HTR-8/SVneo (cell line): ENCODE measurements at regions not wholly inside any gene's neighbourhood (a gene's known extent, or its start where the extent isn't known, plus 50 kb on each side); places are given as distances from the start of the nearest gene placed in this dataset.

Experiments
- DNase-seq: peaks from one replicate; pipeline ENCODE4 v3.0.0; 2011; ENCODE audit warnings: low spot score, mixed read lengths; ENCODE audit not compliant: insufficient read length
- FAIRE-seq: peaks from 2 replicates; lab custom pipeline; 2011; peaks lifted over from hg19 to GRCh38; lab: Jason Lieb, UNC

GRCh38 chr4:152009983-152010709 lies 249.3 kb upstream of the GATB start:
- FAIRE-seq = no peak

GRCh38 chr4:152009031-152009670 lies 248.3 kb upstream of the GATB start:
- no peak for FAIRE-seq

More at GRCh38 chr4:152009983-152010709, 249.3 kb upstream of the GATB start:
- DNase-seq = no peak

GRCh38 chr4:152007111-152007510 lies 246.3 kb upstream of the GATB start:
- DNase-seq = no peak
- no peak for FAIRE-seq

More at GRCh38 chr4:152009031-152009670, 248.3 kb upstream of the GATB start:
- no peak for DNase-seq

- no peak for FAIRE-seq
- DNase-seq = no peak
Measured at GRCh38 chr4:152004801-152005200, 244.0 kb upstream of the GATB start.

- no peak for DNase-seq
- no peak for FAIRE-seq
Measured at GRCh38 chr4:152000518-152000917, 239.7 kb upstream of the GATB start.

GRCh38 chr4:151998723-151999122 lies 237.9 kb upstream of the GATB start:
- DNase-seq = no peak
- no peak for FAIRE-seq

GRCh38 chr4:151997461-151997860 lies 236.7 kb upstream of the GATB start:
- DNase-seq (no peak), FAIRE-seq (no peak)

- DNase-seq (no peak), FAIRE-seq (no peak)
Measured at GRCh38 chr4:151994429-151994828, 233.6 kb upstream of the GATB start.

- no peak for FAIRE-seq
- DNase-seq = no peak
Measured at GRCh38 chr4:151993521-151993920, 232.7 kb upstream of the GATB start.

GRCh38 chr4:151992332-151993154 lies 231.7 kb upstream of the GATB start:
- no peak for FAIRE-seq
- DNase-seq = no peak

- FAIRE-seq (no peak), DNase-seq (no peak)
Measured at GRCh38 chr4:151991884-151992167, 231.0 kb upstream of the GATB start.

- DNase-seq = no peak
- no peak for FAIRE-seq
Measured at GRCh38 chr4:151991001-151991883, 230.4 kb upstream of the GATB start.

- no peak for FAIRE-seq
- DNase-seq = peak; percentile 52
Measured at GRCh38 chr4:151990201-151990600, 229.4 kb upstream of the GATB start.

- DNase-seq (no peak), FAIRE-seq (no peak)
Measured at GRCh38 chr4:151988591-151988990, 227.8 kb upstream of the GATB start.

GRCh38 chr4:151987606-151988005 lies 226.8 kb upstream of the GATB start:
- peak; percentile 4 for FAIRE-seq
- DNase-seq = no peak

- FAIRE-seq = no peak
- no peak for DNase-seq
Measured at GRCh38 chr4:151983854-151984253, 223.0 kb upstream of the GATB start.

GRCh38 chr4:151979819-151980218 lies 219.0 kb upstream of the GATB start:
- DNase-seq = no peak
- FAIRE-seq = no peak

GRCh38 chr4:151968643-151969042 lies 207.8 kb upstream of the GATB start:
- FAIRE-seq (no peak), DNase-seq (no peak)

GRCh38 chr4:151967074-151967473 lies 206.3 kb upstream of the GATB start:
- DNase-seq = no peak
- FAIRE-seq = no peak

- DNase-seq (no peak), FAIRE-seq (no peak)
Measured at GRCh38 chr4:151962138-151962823, 201.5 kb upstream of the GATB start.
